ENCODE measurements at regions not wholly inside any gene's neighbourhood (a gene's known extent, or its start where the extent isn't known, plus 50 kb on each side); places are given as distances from the start of the nearest gene placed in this dataset.

GRCh38 chr20:63114693-63115311 is 101.1 kb downstream of the YTHDF1 start:
- no peak for DNase-seq

GRCh38 chr20:63114006-63114692 is 101.8 kb downstream of the YTHDF1 start:
- peak; percentile 59 for DNase-seq

DNA sequence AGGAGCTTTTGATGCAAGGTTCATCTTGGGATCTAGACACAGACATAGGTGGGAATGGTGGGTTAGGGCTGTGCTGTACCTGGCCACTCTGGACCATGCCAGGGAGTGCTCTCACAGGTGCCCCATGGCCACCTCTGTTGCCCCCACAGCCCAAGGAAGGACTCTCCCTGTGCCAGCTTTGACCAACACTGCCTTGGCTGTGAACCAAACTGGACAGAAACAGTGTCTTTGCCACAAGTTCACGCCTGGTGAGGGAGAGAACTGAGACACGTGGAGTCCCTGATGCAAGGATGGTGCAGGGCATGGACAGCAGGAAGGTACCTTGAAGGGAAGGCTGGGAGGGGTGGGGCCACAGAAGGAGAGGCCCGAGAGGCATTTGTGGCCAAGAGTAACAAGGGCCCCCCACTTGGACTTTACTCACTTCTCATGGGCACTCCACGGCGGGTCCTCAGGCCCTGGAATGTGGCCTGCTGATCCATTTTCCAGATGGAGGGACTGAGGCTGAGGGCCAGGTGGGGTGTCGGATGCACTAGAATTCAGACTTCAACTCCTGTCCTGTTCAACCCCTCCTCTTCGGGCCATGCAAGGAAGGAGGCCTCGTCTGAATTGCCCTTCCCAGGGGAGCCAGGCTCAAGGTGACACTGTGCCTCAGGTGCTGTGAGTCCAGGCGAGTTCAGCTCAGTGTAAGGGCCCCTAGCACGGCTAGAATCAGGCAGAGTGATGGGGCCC is 103.3 kb downstream of the YTHDF1 start:
- no peak for DNase-seq

DNA sequence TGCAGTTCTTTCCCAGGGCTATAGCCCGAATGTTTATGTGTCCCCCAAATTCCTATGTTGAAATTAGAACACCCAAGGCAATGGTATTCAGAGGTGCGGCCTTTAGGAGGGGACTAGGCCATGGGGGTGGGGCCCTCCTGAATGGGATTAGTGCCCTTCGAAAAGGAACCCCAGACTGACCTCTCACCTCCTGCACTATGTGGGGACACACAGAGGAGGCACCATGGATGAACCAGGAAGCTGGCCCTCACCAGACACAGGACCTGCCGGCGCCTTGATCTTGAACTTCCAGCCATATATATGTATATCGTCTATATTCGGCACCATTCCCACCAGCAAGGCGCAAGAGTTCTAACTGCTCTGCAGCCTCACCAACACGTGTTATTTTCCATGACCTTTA is 101.5 kb upstream of the BHLHE23 start:
- no peak for DNase-seq

DNA sequence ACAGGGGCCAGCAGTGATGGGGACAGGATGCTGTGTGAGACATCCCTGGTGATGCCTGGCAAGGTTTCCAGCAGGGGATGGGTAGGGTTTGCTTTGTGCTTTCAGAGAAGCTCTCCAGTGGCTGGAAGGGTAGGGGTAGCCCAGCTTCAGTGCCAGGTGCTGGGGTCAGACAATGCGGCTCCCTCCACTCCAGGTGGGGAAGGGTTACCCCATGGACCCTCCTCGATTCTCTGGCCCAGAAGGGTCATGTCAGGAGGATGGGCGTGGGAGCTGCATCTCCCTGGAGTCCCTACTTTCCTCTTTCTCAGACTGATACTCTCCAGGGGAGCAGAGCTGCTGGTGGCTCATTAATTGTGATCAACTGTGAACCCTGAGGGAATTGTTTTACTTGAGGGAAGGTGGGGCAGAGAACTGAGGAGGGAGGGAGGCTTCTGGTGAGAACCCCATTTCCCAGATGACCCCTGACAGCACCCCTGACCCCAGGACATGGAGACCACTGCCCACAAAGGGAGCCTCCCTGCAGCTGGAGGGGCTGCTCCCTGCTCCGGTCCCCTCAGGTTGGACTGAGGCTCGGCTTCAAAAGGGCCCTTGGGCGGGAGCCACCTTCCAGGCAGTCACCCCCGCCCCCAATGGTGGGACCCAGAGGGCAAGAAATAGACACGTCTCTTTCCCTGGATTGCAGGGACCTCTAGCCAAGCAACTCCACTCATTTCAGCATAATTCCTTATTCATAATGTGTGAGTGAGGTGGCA is 100.9 kb upstream of the BHLHE23 start:
- no peak for DNase-seq

DNA sequence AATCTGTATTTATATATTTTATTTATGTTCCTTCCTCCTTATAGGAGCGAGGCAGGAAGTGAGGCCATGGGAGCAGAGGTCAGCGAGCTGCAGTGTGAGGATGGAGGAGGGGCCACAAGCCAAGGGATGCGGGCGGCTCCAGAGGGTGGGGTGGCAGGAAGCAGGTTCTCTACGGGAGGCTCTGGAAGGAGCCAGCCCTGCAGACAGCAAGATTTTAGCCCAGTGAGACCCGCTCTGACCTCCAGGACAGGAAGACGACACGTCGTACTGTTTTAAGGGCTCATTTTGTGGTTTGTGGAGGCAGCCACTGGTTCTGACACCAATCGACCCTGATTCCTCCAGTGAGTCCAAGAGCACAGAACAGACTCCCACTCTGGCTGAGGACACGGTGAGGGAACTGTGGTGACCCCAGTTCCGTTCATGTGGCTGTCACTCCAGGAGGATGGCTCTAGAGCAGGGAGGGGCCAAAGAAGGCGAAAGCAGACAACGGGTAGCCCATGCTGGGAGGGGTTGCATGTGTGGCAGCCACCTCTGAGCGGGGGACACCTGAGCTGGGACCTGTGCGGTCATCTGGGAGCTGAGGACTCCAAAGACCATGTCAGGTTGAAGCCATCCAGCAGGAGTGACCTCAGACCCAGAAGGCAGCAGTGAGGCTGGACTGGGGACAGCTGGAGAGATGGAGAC is 100.1 kb upstream of the BHLHE23 start:
- no peak for DNase-seq

DNA sequence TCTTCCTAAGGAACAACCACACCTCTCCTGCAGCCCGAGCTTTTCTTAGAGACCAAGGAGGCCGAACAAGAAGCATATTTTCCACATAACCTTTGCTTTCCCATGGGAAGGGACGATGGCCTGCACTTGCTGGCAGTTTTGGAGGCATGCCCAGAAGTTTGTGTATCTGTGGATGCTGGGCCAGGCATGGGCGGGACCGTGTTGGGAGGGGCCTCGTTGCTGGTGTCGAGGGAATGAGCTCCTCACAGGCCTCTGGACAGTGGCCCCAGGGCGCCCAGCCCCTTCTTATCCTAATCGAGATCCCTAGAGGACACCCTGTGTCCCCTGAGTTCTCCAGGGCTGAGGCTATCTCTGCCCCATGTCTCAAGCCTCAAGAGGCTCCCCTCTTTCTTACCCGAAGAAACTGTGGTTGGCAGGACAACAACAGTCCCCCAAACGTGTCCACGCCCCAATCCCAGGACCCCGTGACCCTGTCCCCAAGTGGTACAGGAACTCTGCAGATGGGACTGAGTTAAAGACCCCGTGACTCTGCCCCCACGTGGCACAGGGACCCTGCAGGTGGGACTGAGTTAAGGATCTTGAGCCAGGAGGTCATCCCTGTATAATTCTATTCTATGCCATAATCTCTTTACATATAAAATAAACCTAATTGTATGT is 99.5 kb upstream of the BHLHE23 start:
- DNase-seq, result peak; percentile 38

GRCh38 chr20:63105211-63106107 is 98.7 kb upstream of the BHLHE23 start:
- no peak for DNase-seq

- no peak for DNase-seq
These were observed 97.8 kb upstream of the BHLHE23 start for GRCh38 chr20:63104312-63105181.

GRCh38 chr20:63103402-63104311 is 96.9 kb upstream of the BHLHE23 start:
- DNase-seq, result no peak

DNA sequence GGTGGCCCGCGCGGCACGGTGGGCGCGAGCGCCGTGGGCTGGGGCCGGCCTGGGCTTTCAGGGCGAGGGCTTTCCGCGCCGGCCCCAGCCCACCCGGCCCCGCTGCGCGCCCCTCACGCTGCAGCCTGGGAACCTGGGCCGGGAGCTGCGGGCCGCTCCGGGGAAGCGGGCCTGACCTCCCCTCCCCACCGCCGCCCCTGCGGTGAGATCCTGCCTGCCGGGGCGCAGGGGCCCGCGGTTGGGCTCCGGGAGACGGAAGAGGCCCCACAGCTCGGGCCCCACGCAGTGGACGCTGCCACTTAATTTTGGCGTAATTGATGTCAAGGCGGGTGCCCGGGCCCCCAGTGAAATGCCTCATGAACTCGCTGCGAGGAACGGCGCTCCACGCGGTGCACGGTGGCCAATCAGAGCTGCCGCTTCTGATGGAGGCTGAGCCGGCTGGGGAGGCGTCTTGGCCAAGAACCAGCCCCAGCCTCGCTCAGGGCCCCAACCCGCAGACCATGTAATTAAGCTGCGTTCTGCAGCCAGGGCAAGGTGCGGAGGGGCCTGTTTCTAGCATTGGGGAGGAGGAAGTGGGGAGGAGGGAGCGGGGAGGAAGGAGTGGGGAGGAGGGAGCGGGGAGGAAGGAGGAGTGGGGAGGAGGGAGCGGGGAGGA is 96.1 kb upstream of the BHLHE23 start:
- no peak for DNase-seq

DNA sequence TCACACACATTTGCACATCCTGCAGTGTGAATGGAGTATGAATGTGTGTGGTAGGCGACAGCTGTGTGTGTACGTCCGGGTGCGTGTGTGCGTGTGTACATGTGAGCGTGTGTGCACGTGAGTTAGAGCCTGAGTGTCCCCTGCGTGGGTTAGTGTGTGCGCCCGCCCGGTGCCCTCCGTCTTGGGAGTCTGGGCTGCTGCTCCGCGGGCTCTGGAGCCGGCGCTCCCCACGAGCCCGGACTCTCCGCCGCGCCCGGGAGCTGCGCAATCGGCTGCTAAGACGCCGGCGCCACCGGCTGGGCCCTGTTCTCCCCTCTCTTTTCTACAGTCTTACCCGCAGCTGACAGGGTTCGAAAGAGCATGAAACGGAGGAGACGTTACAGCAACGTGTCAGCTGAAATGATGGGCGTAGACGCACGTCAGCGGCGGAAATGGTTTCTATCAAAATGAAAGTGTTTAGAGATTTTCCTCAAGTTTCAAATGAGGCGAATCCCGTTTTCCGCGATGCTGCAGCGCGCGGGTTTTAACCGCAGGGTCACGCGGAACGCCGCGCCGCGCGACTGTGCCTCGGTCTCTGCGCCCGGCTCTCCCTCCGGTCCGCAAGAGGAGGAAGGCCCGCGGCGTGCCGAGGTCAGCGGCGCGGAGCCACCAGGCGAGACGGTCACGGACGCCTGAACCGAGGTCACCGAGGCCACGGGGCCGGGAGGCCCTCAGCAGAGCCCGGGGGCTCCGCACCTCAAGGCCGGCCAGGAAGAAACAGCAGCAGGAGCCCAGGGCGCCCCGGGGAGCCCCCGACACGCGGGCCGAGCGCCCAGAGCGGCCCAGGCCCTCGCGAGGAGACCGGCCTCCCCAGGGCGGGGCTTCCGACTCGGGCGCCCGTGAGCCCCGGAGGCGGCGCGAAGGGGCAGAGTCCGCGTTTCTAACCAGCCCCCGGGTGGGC is 95.3 kb upstream of the BHLHE23 start:
- peak; percentile 59 for DNase-seq

DNA sequence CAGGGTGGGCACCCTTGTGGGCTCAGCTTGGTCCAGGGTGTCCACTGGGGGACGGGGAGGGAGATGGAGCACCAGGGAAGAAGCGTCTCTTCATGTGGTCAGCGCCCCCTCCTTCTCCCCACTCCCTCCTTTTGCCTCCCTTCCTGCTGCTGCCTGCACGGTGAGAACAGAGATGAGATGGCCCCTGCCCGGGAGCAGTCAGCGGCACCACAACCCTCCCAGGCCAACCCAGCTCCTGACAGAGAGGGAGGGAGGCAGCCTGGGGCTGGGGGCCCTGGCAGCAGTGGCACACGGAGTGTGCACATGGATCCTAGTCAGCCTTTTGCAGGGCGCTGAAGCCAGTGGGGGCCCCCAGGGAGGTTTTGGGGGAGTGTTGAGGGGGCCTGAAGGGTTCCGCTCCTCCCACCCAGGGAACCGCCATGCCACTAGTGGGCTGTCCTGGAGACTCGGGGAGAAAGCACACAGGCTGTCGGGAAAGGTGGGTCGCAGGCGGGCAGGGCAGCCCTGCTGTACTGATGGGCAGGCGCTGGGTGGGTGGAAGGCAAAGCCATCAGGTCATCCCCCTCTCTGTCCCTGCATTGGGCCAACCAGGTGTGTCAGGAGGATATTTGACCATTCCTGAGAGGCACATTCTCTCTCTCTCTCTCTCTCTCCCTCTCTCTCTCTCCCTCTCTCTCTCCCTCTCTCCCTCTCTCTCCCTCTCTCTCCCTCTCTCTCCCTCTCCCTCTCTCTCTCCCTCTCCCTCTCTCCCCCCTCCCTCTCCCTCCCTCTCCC is 94.3 kb upstream of the BHLHE23 start:
- no peak for DNase-seq

DNA sequence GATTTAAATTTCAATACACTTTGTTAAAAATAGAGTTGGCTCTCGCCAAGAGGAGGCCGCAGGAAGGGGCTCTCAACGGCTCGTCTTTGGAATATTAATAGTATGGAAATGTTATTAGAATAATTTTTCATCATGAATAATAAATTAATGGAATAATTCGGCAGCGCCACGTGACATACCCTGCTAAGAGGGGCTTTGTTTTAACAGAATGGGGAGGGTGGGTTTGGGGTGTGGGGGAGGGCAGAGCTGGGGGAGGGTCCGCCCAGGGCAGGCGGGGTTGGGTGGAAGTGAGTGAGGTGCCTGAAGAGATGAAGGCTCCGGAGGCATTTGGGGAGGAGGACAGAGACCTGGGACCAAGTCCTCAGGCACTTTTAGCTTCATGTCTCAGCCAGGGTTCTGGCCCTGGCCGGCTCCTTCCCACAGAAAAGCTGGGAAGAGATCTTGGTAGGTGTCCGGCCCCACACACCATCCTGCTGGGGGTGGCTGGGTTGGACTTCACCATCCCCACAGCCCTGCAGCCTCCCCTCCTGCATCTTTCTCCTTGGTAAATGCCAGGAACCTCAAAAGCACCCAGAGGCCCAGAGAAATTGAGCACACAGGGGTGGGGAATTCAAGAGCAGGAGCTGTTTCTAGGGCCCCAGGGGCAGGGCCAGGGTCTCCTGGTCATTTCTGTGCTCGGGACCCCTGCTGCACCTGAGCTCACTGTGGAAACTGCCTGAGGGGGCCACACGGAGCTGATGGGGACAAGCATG is 93.6 kb upstream of the BHLHE23 start:
- DNase-seq, result no peak

DNA sequence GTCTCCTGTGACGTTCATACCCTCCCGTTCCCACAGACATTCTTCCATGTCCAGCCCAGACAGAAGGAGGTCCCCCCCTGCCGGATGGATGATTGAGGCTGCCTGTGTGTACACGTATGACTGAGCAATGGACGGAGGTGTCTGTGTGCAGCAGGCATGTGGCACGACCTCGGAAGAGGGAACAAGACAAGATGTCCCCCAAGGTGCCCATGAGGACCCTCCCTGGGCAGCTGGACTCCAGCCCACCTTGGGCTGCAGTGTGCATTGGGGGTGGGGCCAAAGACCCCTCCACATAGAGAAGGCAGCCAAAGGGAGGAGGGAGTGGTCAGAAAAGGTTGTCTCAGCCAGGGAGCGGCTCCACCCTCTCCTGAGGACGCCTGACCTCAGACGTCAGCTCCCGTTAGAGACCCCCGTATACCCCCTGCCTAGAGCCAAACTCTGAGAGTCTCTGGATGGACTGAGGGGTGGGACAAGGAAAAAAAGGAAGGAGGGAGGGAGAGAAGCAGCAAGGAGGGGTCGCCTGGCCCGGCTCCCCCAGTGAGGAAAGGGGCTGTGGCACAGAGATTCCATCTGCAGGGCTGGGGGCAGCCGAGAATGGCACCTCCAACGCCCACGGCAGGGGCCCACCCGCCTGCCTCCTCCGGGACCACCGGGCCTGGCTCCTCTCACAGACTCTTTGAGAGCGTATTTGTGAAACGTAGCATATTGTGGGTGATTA is 92.9 kb upstream of the BHLHE23 start:
- no peak for DNase-seq

Measured in NCI-H2171 (cell line).